ENCODE measurements at regions not wholly inside any gene's neighbourhood (a gene's known extent, or its start where the extent isn't known, plus 50 kb on each side); places are given as distances from the start of the nearest gene placed in this dataset.

DNA sequence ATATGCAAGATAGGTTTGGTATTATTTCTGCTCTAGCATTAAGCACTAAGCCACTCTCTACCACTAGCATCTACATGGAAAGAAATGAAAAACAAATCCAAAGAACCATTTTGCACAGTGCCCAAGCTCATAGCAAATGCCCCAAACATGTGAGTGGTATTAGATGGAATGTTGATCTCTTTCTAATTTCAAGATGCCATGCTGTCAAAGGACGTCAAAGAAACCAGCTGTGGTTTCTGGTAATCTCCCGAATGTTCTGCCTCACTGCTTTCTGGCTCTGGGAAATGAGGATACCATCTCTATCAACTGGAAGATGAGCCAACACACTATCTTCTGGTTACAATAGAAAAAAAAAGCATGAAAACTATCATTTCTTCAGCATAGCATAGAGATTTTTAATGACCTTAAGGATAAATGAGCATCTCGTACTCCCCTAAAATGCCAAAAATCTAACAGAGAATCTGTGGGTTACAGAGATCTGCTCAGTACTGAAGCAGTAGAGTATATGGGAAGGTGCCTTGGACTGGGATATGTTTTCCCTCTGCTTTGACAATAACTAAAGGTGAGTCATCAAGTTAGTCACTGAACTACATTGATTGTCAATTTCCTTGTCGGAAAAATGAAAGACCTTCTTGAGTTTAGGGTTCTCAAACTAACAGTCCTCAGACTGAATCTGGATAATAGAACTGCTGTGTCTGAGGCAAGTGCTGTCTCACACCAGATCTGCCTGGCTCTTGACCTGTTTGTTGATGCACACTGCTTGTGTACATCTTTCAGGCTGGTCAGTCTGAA is 244.8 kb upstream of the NCKAP5 start:
- in situ Hi-C loops (cut with MboI; ENCODE audit: low pct_ligation_motif_present in 1 of 4, low pct_unique_long_range_greater_than_20kb in 1 of 4, low sequenced_read_pairs in 3 of 4): no loop called here
- intact Hi-C loops (cut with DNase I; ENCODE audit: low total_unique reads): no loop called here
- DNase-seq: no peak
- Histone ChIP-seq H3K4me1 (no peaks in the 10 kb centered on the region), H3K36me3 (no peaks in the 10 kb centered on the region), H3K9me3 (no peaks in the 10 kb centered on the region), H3K27ac (no peak overlapping the region), H3K4me3 (no peak overlapping the region), H3K27me3 (no peaks in the 10 kb centered on the region)
- no peak for TF ChIP-seq POLR2AphosphoS5 (IDR thresholded peaks at IDR 0.05)
- TF ChIP-seq EP300 (IDR thresholded peaks at IDR 0.05; ENCODE audit: low read depth): no peak
- TF ChIP-seq POLR2A (IDR thresholded peaks at IDR 0.05): no peak
- TF ChIP-seq, protein P1, sequence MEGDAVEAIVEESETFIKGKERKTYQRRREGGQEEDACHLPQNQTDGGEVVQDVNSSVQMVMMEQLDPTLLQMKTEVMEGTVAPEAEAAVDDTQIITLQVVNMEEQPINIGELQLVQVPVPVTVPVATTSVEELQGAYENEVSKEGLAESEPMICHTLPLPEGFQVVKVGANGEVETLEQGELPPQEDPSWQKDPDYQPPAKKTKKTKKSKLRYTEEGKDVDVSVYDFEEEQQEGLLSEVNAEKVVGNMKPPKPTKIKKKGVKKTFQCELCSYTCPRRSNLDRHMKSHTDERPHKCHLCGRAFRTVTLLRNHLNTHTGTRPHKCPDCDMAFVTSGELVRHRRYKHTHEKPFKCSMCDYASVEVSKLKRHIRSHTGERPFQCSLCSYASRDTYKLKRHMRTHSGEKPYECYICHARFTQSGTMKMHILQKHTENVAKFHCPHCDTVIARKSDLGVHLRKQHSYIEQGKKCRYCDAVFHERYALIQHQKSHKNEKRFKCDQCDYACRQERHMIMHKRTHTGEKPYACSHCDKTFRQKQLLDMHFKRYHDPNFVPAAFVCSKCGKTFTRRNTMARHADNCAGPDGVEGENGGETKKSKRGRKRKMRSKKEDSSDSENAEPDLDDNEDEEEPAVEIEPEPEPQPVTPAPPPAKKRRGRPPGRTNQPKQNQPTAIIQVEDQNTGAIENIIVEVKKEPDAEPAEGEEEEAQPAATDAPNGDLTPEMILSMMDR (IDR thresholded peaks at IDR 0.05): no peak
- WGBS, 2 donors (ENCODE audit: low coverage in 1 of 2): 87 to 93% methylated on average over 3 to 4 of the region's 4 CpGs

DNA sequence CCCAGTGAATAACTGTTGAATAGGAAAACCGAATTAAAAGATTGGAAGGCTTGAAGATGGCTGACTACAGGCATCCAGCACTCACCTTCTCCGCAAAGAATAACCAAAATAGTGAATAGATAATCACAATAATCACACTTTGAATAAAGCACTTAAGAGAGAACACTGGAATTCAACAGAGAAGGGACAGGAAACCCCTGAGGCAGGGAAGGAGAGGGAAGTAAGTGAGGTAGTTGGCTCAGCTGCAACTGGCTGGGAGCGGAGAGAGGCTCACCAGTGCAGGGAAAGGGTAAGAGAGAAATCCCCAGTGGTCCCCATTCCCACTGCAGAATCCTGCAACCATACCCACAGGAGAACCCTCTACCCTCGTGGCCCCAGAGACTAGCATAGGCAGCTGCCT is 246.6 kb upstream of the NCKAP5 start:
- in situ Hi-C loops (cut with MboI; ENCODE audit: low pct_ligation_motif_present in 1 of 4, low pct_unique_long_range_greater_than_20kb in 1 of 4, low sequenced_read_pairs in 3 of 4) (no loop called here), intact Hi-C loops (cut with DNase I; ENCODE audit: low total_unique reads) (no loop called here)
- H3K27me3 ChIP-seq: no peaks in the 10 kb centered on the region
- H3K36me3 ChIP-seq: no peaks in the 10 kb centered on the region
- H3K4me1 ChIP-seq: no peaks in the 10 kb centered on the region
- no peak for TF ChIP-seq POLR2A (IDR thresholded peaks at IDR 0.05)
- TF ChIP-seq POLR2AphosphoS5 (IDR thresholded peaks at IDR 0.05): no peak
- H3K27ac ChIP-seq: no peak overlapping the region
- no peaks in the 10 kb centered on the region for H3K9me3 ChIP-seq
- no peak overlapping the region for H3K4me3 ChIP-seq
- 53 to 63% methylated on average over 3 to 4 of the region's 4 CpGs for WGBS, 2 donors (ENCODE audit: low coverage in 1 of 2)
- no peak for DNase-seq

DNA sequence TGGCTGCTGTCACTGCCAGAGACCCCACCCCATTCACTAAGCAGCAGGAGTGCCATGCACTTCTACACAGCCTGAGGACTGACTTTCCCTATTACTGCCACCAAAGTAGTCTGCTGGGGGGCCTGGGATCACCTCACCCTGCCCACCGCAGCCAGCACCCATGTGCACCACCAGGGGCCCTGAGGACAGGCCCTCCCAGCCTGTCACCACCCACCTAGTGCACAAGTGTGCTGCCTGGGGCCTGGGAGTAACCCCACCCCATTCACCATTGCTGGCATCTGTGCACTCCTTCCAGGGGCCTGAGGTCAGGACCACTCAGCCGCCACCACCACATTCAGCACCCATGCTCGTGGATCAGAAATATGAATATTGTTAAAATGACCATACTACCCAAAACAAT is 247.8 kb upstream of the NCKAP5 start:
- TF ChIP-seq, protein P1 (IDR thresholded peaks at IDR 0.05): no peak
- TF ChIP-seq POLR2A (IDR thresholded peaks at IDR 0.05) (no peak), EP300 (IDR thresholded peaks at IDR 0.05; ENCODE audit: low read depth) (no peak), POLR2AphosphoS5 (IDR thresholded peaks at IDR 0.05) (no peak)
- no peaks in the 10 kb centered on the region for H3K4me1 ChIP-seq
- H3K27ac ChIP-seq: no peak overlapping the region
- H3K36me3 ChIP-seq: no peaks in the 10 kb centered on the region
- intact Hi-C loops (cut with DNase I; ENCODE audit: low total_unique reads) (no loop called here), in situ Hi-C loops (cut with MboI; ENCODE audit: low pct_ligation_motif_present in 1 of 4, low pct_unique_long_range_greater_than_20kb in 1 of 4, low sequenced_read_pairs in 3 of 4) (no loop called here)
- no peaks in the 10 kb centered on the region for H3K9me3 ChIP-seq
- WGBS, 2 donors (ENCODE audit: low coverage in 1 of 2): 57 to 89% methylated on average over 1 to 3 of the region's 3 CpGs
- no peak overlapping the region for H3K4me3 ChIP-seq
- DNase-seq: no peak
- H3K27me3 ChIP-seq: no peaks in the 10 kb centered on the region

DNA sequence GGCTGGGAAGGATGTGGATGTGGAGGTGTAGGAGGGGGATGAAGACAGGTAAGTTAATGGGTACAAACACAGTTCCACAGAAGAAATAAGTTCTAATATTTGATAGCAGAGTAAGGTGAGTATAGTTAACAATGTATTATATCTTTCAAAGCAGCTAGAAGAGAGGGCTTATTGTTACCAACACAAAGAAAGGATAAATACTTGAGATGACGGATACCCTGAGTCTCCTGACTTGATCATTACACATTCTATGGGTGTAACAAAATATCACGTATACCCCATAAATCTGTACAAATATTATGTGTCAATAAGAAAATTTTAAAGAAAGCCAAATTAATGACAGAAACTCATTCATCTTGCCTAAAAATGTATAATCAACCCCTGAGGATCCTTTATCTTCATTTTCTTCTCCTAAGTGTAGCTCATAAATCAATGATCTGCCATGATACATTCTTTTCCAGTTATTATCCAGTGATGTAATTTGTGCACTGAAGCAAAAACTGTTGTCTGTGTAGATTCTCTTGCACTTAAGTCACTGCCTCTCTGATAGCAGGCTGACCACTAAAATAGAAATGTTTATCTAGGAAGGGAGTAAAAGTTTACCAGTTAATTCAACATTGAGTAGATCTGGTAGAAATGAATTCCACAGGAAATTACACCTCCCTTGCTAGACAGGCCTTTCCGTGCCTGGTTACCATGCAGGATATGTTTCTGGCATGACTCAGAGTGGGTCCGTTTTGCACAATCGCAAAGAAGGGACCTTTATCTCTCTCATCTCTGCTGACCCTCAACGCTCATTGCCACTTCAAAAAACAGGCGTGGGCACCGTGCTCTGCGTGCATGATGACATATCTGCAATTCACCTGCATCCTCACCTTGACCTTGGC is 249.7 kb upstream of the NCKAP5 start:
- H3K36me3 ChIP-seq: no peaks in the 10 kb centered on the region
- in situ Hi-C loops (cut with MboI; ENCODE audit: low pct_ligation_motif_present in 1 of 4, low pct_unique_long_range_greater_than_20kb in 1 of 4, low sequenced_read_pairs in 3 of 4) (no loop called here), intact Hi-C loops (cut with DNase I; ENCODE audit: low total_unique reads) (no loop called here)
- H3K27me3 ChIP-seq: no peaks in the 10 kb centered on the region
- no peak overlapping the region for H3K27ac ChIP-seq
- TF ChIP-seq POLR2AphosphoS5 (IDR thresholded peaks at IDR 0.05) (no peak), POLR2A (IDR thresholded peaks at IDR 0.05) (no peak), EP300 (IDR thresholded peaks at IDR 0.05; ENCODE audit: low read depth) (no peak)
- TF ChIP-seq, protein P1 (IDR thresholded peaks at IDR 0.05): no peak
- H3K9me3 ChIP-seq: no peaks in the 10 kb centered on the region
- no peak for DNase-seq
- WGBS, 2 donors (ENCODE audit: low coverage in 1 of 2): 34 to 43% methylated on average over 9 of the region's 9 CpGs
- no peaks in the 10 kb centered on the region for H3K4me1 ChIP-seq
- no peak overlapping the region for H3K4me3 ChIP-seq
